Colonic mucosa (tissue), 4 donors: ENCODE measurements at regions not wholly inside any gene's neighbourhood (a gene's known extent, or its start where the extent isn't known, plus 50 kb on each side); places are given as distances from the start of the nearest gene placed in this dataset.

Experiments used
- DNase-seq: peaks from one replicate; pipeline ENCODE4 v3.0.0-alpha.2; 2020
- H3K27ac ChIP-seq: fragments of 200-600 bp; one replicate; pipeline ENCODE4 v1.8.0; 2021
- H3K27me3 ChIP-seq: fragments of 200-600 bp; one replicate; pipeline ENCODE4 v1.8.0; 2021
- H3K36me3 ChIP-seq: fragments of 200-600 bp; one replicate; pipeline ENCODE4 v1.8.0; 2021
- H3K4me1 ChIP-seq: fragments of 200-600 bp; one replicate; pipeline ENCODE4 v1.8.0; 2021; ENCODE audit warnings: mild to moderate bottlenecking
- H3K4me3 ChIP-seq: fragments of 200-600 bp; one replicate; pipeline ENCODE4 v1.8.0; 2021
- H3K9ac ChIP-seq, 2 donors: one replicate each; pipeline ENCODE4 v1.7.0; 2013; ENCODE audit warnings: control low read depth in 2 of 2, low read depth in 2 of 2, low read length in 2 of 2
- H3K9me3 ChIP-seq: fragments of 200-600 bp; one replicate; pipeline ENCODE4 v1.8.0; 2021
- CTCF ChIP-seq: fragments of 200-600 bp; IDR thresholded peaks from one replicate; pipeline ENCODE4 v1.8.0; 2022; ENCODE audit warnings: antibody characterized with exemption, mild to moderate bottlenecking
- intact Hi-C: fragments of 100-400 bp; cut with DNase I; formaldehyde crosslinking; loops from one replicate; pipeline ENCODE4 v1.14.1; 2022
- donor health status: healthy.
- donor health status: DM: no; HTN: no; CAD: no.
- donor health status: DM: no; HTN: no; CAD: no.

- DNase-seq, result no peak
- no peak overlapping the region for H3K27ac ChIP-seq
- H3K27me3 ChIP-seq, result no peaks in the 10 kb centered on the region
- no peaks in the 10 kb centered on the region for H3K36me3 ChIP-seq
- H3K9me3 ChIP-seq, result no peaks in the 10 kb centered on the region
- no peak for TF ChIP-seq CTCF
- H3K4me3 ChIP-seq, result no peak overlapping the region
- H3K9ac ChIP-seq, result no peak overlapping the region
- intact Hi-C loops, result no loop called here
- no peaks in the 10 kb centered on the region for H3K4me1 ChIP-seq
Measured at GRCh38 chr4:13778367-13778766, 150.8 kb upstream of the BOD1L1 start.

- Histone ChIP-seq H3K4me3 (no peak overlapping the region), H3K9ac (no peak overlapping the region), H3K27ac (no peak overlapping the region), H3K4me1 (no peaks in the 10 kb centered on the region), H3K36me3 (no peaks in the 10 kb centered on the region), H3K27me3 (no peaks in the 10 kb centered on the region), H3K9me3 (no peaks in the 10 kb centered on the region)
- DNase-seq, result no peak
- no peak for TF ChIP-seq CTCF
- intact Hi-C loops, result no loop called here
Measured at GRCh38 chr4:13782231-13782630, 154.7 kb upstream of the BOD1L1 start.

GRCh38 chr4:13783800-13784411 lies 156.4 kb upstream of the BOD1L1 start:
- Histone ChIP-seq H3K27ac (no peak overlapping the region), H3K9ac (no peak overlapping the region), H3K9me3 (no peaks in the 10 kb centered on the region), H3K4me1 (no peaks in the 10 kb centered on the region), H3K27me3 (no peaks in the 10 kb centered on the region), H3K36me3 (no peaks in the 10 kb centered on the region), H3K4me3 (no peak overlapping the region)
- TF ChIP-seq CTCF, result no peak
- DNase-seq, result no peak
- intact Hi-C loops, result no loop called here

DNA sequence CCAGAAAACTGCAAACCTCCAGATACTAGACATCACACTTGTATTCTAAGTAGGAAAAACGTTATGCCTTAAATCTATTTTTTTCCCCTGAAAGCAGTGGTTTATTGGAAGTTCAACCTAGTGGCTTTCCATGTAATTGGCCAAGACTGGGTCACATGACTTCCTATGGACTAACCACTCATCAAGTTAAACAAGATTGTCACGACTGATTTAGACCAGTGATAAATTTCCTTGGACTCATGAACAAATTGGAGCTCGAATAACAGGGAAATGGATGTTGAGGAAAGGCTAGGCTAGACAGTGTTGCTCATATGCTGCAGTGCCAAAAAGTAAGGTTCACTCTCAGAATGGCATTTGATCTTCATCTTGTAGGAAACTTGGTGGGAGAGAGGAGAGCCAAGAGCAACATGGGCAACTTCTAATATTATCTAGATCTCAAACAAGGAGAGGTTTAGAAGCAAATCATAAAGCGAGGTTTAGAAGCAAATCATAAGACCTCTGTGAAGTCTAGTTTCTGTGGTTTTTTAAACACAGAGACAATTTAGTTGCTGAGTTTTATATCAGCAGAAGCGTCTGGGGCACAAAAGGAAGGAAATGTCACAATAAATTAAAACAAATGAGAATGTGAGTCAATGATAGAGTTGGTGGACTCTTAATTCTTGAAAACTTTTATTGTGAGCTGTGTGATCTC lies 165.6 kb upstream of the BOD1L1 start:
- no peaks in the 10 kb centered on the region for H3K36me3 ChIP-seq
- no peak overlapping the region for H3K9ac ChIP-seq
- no peaks in the 10 kb centered on the region for H3K27me3 ChIP-seq
- intact Hi-C loops, result no loop called here
- no peak overlapping the region for H3K4me3 ChIP-seq
- H3K9me3 ChIP-seq, result no peaks in the 10 kb centered on the region
- TF ChIP-seq CTCF, result no peak
- no peak for DNase-seq
- no peaks in the 10 kb centered on the region for H3K4me1 ChIP-seq
- H3K27ac ChIP-seq, result no peak overlapping the region

DNA sequence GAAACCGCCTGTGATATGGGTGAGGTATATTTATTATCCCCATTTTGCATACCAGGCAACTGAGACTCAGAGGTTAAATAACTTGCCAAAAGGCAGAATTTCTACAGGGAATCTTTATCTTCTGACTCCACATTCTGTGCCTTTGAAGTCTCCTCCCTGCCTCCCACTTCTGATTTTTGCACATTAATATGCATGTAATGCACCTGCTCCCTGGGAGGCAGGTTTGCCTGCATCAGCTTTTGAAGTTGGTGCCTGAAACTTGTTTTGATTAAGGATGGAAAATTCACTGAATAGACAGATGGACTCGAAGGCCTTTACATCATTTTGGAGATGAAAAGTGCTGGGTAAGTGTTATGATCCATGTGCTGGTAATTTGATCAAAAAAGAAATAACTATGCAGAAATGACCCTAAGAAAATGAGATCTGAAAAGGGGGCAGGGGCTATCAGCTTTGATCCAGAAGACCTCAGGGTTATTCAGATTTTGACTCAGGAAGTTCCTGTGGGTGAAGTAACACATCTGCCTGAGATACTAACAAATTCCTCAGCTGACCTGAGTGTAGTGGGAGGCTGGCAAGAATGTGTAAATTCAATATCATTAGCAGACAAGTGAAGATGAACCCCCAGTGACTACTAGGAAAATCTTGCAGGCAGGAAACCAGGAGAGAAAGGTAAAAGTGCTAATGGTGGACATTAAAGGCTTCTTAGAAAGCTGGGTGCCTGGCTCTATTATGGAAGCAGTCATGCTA lies 167.5 kb upstream of the BOD1L1 start:
- Histone ChIP-seq H3K9ac (no peak overlapping the region), H3K27ac (no peak overlapping the region), H3K36me3 (no peaks in the 10 kb centered on the region), H3K9me3 (no peaks in the 10 kb centered on the region), H3K4me3 (no peak overlapping the region), H3K27me3 (no peaks in the 10 kb centered on the region), H3K4me1 (no peaks in the 10 kb centered on the region)
- intact Hi-C loops, result no loop called here
- no peak for DNase-seq
- TF ChIP-seq CTCF, result no peak
